GM18951 (cell line): ENCODE measurements at regions not wholly inside any gene's neighbourhood (a gene's known extent, or its start where the extent isn't known, plus 50 kb on each side); places are given as distances from the start of the nearest gene placed in this dataset.
"Not testable (repeated sequence)": the region's sequence is repeated elsewhere in the genome, so short reads cannot be mapped to it uniquely, and the experiment has no call there.

Experiments used
- POLR2A ChIP-seq: IDR thresholded peaks from 4 replicates; pipeline ENCODE4 v1.6.1; 2011; ENCODE audit warnings: mild to moderate bottlenecking; ENCODE audit not compliant: insufficient read length, insufficient read depth; ENCODE audit errors: extremely low read depth
- in situ Hi-C: fragments of 300-500 bp; cut with MboI; formaldehyde crosslinking; loops from one replicate; pipeline ENCODE4 v1.12.0; 2022; ENCODE audit warnings: low sequenced_read_pairs, mixed read lengths, inconsistent platforms; ENCODE audit not compliant: unreplicated experiment

GRCh38 chr11:109945626-109946321 lies 147.4 kb upstream of the ZC3H12C start:
- in situ Hi-C loops = loop anchor here (10.0 kb wide), 1 partner anchor 209 kb away; no protein-coding TSS in a partner anchor
- TF ChIP-seq POLR2A = no peak

- in situ Hi-C loops = loop anchor here (10.0 kb wide), 1 partner anchor 208 kb away; no protein-coding TSS in a partner anchor
- peak; percentile 33 for TF ChIP-seq POLR2A
Measured at GRCh38 chr11:109946322-109946846, 146.8 kb upstream of the ZC3H12C start.

GRCh38 chr11:109954534-109954933 lies 138.7 kb upstream of the ZC3H12C start:
- in situ Hi-C loops = loop anchor here (10.0 kb wide), 1 partner anchor 140 kb away; the partner anchor contains the start of gene ZC3H12C

GRCh38 chr11:109956124-109956793 lies 136.9 kb upstream of the ZC3H12C start:
- peak; percentile 33 for TF ChIP-seq POLR2A
- in situ Hi-C loops = loop anchor here (10.0 kb wide), 1 partner anchor 139 kb away; the partner anchor contains the start of gene ZC3H12C

More at GRCh38 chr11:109954534-109954933, 138.7 kb upstream of the ZC3H12C start:
- no peak for TF ChIP-seq POLR2A

- in situ Hi-C loops = loop anchor here (10.0 kb wide), 1 partner anchor 138 kb away; the partner anchor contains the start of gene ZC3H12C
- no peak for TF ChIP-seq POLR2A
Measured at GRCh38 chr11:109957000-109957399, 136.2 kb upstream of the ZC3H12C start.

- no peak for TF ChIP-seq POLR2A
- in situ Hi-C loops = loop anchor here (10.0 kb wide), 1 partner anchor 137 kb away; the partner anchor contains the start of gene ZC3H12C
Measured at GRCh38 chr11:109957601-109958000, 135.6 kb upstream of the ZC3H12C start.

- in situ Hi-C loops = loop anchor here (10.0 kb wide), 1 partner anchor 137 kb away; the partner anchor contains the start of gene ZC3H12C
- no peak for TF ChIP-seq POLR2A
Measured at GRCh38 chr11:109958131-109958820, 134.9 kb upstream of the ZC3H12C start.

- in situ Hi-C loops = loop anchor here (10.0 kb wide), 1 partner anchor 136 kb away; the partner anchor contains the start of gene ZC3H12C
- no peak for TF ChIP-seq POLR2A
Measured at GRCh38 chr11:109958821-109959166, 134.4 kb upstream of the ZC3H12C start.

- TF ChIP-seq POLR2A = no peak
- in situ Hi-C loops = no loop called here
Measured at GRCh38 chr11:109960831-109961230, 132.4 kb upstream of the ZC3H12C start.

- in situ Hi-C loops = no loop called here
- TF ChIP-seq POLR2A = no peak
Measured at GRCh38 chr11:109961261-109961660, 131.9 kb upstream of the ZC3H12C start.

GRCh38 chr11:109963101-109963500 lies 130.1 kb upstream of the ZC3H12C start:
- no peak for TF ChIP-seq POLR2A
- in situ Hi-C loops = no loop called here

- in situ Hi-C loops = no loop called here
- TF ChIP-seq POLR2A = no peak
Measured at GRCh38 chr11:109964487-109964886, 128.7 kb upstream of the ZC3H12C start.

GRCh38 chr11:109965445-109965844 lies 127.7 kb upstream of the ZC3H12C start:
- in situ Hi-C loops = not testable (repeated sequence)

GRCh38 chr11:109965926-109966325 lies 127.3 kb upstream of the ZC3H12C start:
- in situ Hi-C loops = not testable (repeated sequence)

GRCh38 chr11:109967136-109967535 lies 126.1 kb upstream of the ZC3H12C start:
- in situ Hi-C loops = not testable (repeated sequence)
